ENCODE measurements at regions not wholly inside any gene's neighbourhood (a gene's known extent, or its start where the extent isn't known, plus 50 kb on each side); places are given as distances from the start of the nearest gene placed in this dataset.

DNA sequence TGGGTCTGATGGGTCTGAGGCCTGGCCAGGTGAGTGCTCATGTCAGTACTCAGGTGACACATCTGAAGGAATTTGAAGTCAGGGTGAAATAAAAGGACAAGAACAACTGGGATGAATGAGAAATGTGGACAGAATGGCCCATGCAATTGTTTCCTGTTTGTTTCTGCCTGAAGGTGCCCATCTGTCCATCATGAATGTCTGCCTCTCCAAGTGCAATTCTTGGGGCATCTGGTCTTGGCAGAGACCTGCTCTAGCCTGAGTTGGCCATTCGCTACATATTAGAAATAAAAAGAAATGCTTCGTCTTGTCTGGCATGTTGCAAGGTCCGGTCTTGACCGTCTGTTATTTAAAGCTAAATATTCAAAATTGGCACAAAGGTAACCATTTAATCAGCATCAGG is 142.0 kb upstream of the AGBL1 start:
- Histone ChIP-seq H3K4me3 (replicated peaks in 1 of 4; ENCODE audit: control extremely low read depth in 1 of 4, insufficient read depth in 1 of 4, low read depth in 3 of 4, low read length in 4 of 4) (no peak overlapping the region), H4K20me1 (ENCODE audit: control insufficient read depth, extremely low read depth, insufficient read depth, low read length) (no peaks in the 10 kb centered on the region), H3K27ac (ENCODE audit: insufficient read depth, low read length) (no peak overlapping the region), H3K27me3 (ENCODE audit: control insufficient read depth, insufficient read depth, low read length) (no peaks in the 10 kb centered on the region), H3K4me1 (ENCODE audit: control insufficient read depth, extremely low read depth, insufficient read depth, low read length) (no peaks in the 10 kb centered on the region), H3K4me2 (ENCODE audit: extremely low read depth, insufficient read depth, low read length) (no peak overlapping the region), H3K36me3 (ENCODE audit: control insufficient read depth, insufficient read depth, low read length) (no peaks in the 10 kb centered on the region), H2AFZ (ENCODE audit: low read length) (no peak overlapping the region), H3K9me3 (ENCODE audit: control insufficient read depth, insufficient read depth, low read depth, low read length) (no peaks in the 10 kb centered on the region), H3K9ac (ENCODE audit: insufficient read depth, low read length) (no peak overlapping the region), H3K79me2 (ENCODE audit: control insufficient read depth, insufficient read depth, low read length) (no peaks in the 10 kb centered on the region)
- TF ChIP-seq, protein P1, sequence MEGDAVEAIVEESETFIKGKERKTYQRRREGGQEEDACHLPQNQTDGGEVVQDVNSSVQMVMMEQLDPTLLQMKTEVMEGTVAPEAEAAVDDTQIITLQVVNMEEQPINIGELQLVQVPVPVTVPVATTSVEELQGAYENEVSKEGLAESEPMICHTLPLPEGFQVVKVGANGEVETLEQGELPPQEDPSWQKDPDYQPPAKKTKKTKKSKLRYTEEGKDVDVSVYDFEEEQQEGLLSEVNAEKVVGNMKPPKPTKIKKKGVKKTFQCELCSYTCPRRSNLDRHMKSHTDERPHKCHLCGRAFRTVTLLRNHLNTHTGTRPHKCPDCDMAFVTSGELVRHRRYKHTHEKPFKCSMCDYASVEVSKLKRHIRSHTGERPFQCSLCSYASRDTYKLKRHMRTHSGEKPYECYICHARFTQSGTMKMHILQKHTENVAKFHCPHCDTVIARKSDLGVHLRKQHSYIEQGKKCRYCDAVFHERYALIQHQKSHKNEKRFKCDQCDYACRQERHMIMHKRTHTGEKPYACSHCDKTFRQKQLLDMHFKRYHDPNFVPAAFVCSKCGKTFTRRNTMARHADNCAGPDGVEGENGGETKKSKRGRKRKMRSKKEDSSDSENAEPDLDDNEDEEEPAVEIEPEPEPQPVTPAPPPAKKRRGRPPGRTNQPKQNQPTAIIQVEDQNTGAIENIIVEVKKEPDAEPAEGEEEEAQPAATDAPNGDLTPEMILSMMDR (conservative IDR thresholded peaks at IDR 0.05 in 1 of 2, IDR thresholded peaks at IDR 0.05 in 1 of 2; ENCODE audit: low read depth in 1 of 2, low read length in 2 of 2): no peak
- no peak for DNase-seq (ENCODE audit: low read depth in 2 of 2)

DNA sequence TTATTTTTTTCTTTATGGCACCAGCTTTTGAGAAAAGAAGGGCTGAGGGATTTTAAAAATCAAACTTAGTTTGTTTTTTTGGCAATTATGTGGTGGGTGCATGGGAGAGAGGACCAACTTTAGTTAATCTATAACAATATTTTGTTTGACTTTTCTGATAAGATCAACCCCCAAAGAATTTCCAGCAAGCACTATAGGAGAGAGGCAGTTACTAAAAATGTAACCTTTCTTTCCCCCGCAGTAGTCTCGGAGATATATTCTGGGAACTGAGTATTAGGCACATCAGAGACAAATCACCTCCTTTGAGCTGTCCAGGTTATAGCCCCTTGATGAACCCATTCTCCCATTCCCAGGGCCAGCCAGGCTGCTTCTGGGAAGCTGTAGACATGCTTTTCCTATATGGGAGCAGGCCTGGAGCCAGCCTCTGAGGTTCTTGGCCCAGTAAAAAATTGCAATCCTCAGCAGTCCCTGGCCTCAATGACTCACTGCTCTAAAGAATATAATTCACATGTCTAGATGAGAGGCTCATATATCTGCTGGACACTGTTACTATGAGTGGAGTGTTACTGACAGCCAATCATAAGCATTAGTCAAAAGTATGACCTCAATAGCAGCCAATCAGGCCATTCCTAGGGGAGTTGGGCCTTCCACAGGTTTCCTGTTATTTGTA is 138.3 kb upstream of the AGBL1 start:
- peak; percentile 1 to 96 for DNase-seq (ENCODE audit: low read depth in 2 of 2)
- TF ChIP-seq EZH2 (IDR thresholded peaks at IDR 0.05; ENCODE audit: low read length, missing control alignments): no peak
- TF ChIP-seq, protein P1 (conservative IDR thresholded peaks at IDR 0.05 in 1 of 2, IDR thresholded peaks at IDR 0.05 in 1 of 2; ENCODE audit: low read depth in 1 of 2, low read length in 2 of 2): no peak
- Histone ChIP-seq H3K9ac (ENCODE audit: insufficient read depth, low read length) (no peak overlapping the region), H3K4me2 (ENCODE audit: extremely low read depth, insufficient read depth, low read length) (no peak overlapping the region), H3K4me3 (replicated peaks in 1 of 4; ENCODE audit: control extremely low read depth in 1 of 4, insufficient read depth in 1 of 4, low read depth in 3 of 4, low read length in 4 of 4) (no peak overlapping the region), H3K27me3 (ENCODE audit: control insufficient read depth, insufficient read depth, low read length) (no peaks in the 10 kb centered on the region), H3K9me3 (ENCODE audit: control insufficient read depth, insufficient read depth, low read depth, low read length) (no peaks in the 10 kb centered on the region), H3K4me1 (ENCODE audit: control insufficient read depth, extremely low read depth, insufficient read depth, low read length) (no peaks in the 10 kb centered on the region), H4K20me1 (ENCODE audit: control insufficient read depth, extremely low read depth, insufficient read depth, low read length) (no peaks in the 10 kb centered on the region), H3K79me2 (ENCODE audit: control insufficient read depth, insufficient read depth, low read length) (no peaks in the 10 kb centered on the region), H3K27ac (ENCODE audit: insufficient read depth, low read length) (no peak overlapping the region), H2AFZ (ENCODE audit: low read length) (no peak overlapping the region), H3K36me3 (ENCODE audit: control insufficient read depth, insufficient read depth, low read length) (no peaks in the 10 kb centered on the region)

DNA sequence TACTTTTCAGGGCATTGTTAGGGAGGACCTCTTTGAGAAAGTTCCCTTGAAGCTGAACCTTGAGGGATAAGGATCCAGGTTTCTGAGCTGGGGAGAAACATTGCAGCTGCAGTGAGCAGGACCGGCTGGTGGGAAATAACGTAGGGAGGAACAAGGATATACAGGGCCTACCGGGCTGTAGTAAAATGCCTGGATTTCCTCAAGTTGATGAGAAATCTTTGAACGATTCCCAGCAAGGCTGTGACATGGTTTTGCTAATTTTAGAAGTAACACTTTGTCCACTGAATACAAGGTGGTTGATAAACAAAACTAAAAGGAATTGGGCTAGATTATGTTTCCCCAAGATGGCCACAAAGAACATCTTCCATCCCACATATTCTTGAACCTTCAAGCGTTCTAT is 137.0 kb upstream of the AGBL1 start:
- TF ChIP-seq EZH2 (IDR thresholded peaks at IDR 0.05; ENCODE audit: low read length, missing control alignments): no peak
- TF ChIP-seq, protein P1 (conservative IDR thresholded peaks at IDR 0.05 in 1 of 2, IDR thresholded peaks at IDR 0.05 in 1 of 2; ENCODE audit: low read depth in 1 of 2, low read length in 2 of 2): no peak
- Histone ChIP-seq H3K27ac (ENCODE audit: insufficient read depth, low read length) (no peak overlapping the region), H3K9me3 (ENCODE audit: control insufficient read depth, insufficient read depth, low read depth, low read length) (no peaks in the 10 kb centered on the region), H2AFZ (ENCODE audit: low read length) (no peak overlapping the region), H3K4me2 (ENCODE audit: extremely low read depth, insufficient read depth, low read length) (no peak overlapping the region), H3K27me3 (ENCODE audit: control insufficient read depth, insufficient read depth, low read length) (no peaks in the 10 kb centered on the region), H3K4me3 (replicated peaks in 1 of 4; ENCODE audit: control extremely low read depth in 1 of 4, insufficient read depth in 1 of 4, low read depth in 3 of 4, low read length in 4 of 4) (no peak overlapping the region), H3K4me1 (ENCODE audit: control insufficient read depth, extremely low read depth, insufficient read depth, low read length) (no peaks in the 10 kb centered on the region), H3K79me2 (ENCODE audit: control insufficient read depth, insufficient read depth, low read length) (no peaks in the 10 kb centered on the region), H3K36me3 (ENCODE audit: control insufficient read depth, insufficient read depth, low read length) (no peaks in the 10 kb centered on the region), H3K9ac (ENCODE audit: insufficient read depth, low read length) (no peak overlapping the region), H4K20me1 (ENCODE audit: control insufficient read depth, extremely low read depth, insufficient read depth, low read length) (no peaks in the 10 kb centered on the region)
- DNase-seq (ENCODE audit: low read depth in 2 of 2): no peak
